HG03175 (cell line): ENCODE measurements at regions not wholly inside any gene's neighbourhood (a gene's known extent, or its start where the extent isn't known, plus 50 kb on each side); places are given as distances from the start of the nearest gene placed in this dataset.
"Not testable (repeated sequence)": the region's sequence is repeated elsewhere in the genome, so short reads cannot be mapped to it uniquely, and the experiment has no call there.

ENCODE experiments used
- ATAC-seq: cut with Tn5 transposase; IDR thresholded peaks from one replicate; pipeline ENCODE4 v1.9.1; 2021; ENCODE audit warnings: mild to moderate bottlenecking, moderate library complexity; ENCODE audit not compliant: unreplicated experiment

GRCh38 chrX:4181782-4182407 lies 468.4 kb upstream of the PRKX start:
- ATAC-seq = no peak

GRCh38 chrX:4179031-4179430 lies 465.6 kb upstream of the PRKX start:
- ATAC-seq = no peak

- no peak for ATAC-seq
These were observed 461.8 kb upstream of the PRKX start for GRCh38 chrX:4175221-4175620.

- ATAC-seq = no peak
These were observed 460.3 kb upstream of the PRKX start for GRCh38 chrX:4173743-4174142.

GRCh38 chrX:4151798-4152197 lies 438.3 kb upstream of the PRKX start:
- no peak for ATAC-seq

- ATAC-seq = no peak
These were observed 436.8 kb upstream of the PRKX start for GRCh38 chrX:4150259-4150658.

GRCh38 chrX:4129626-4130025 lies 416.2 kb upstream of the PRKX start:
- ATAC-seq = no peak

- ATAC-seq = no peak
These were observed 405.4 kb upstream of the PRKX start for GRCh38 chrX:4118666-4119530.

- ATAC-seq = no peak
These were observed 397.5 kb upstream of the PRKX start for GRCh38 chrX:4110964-4111363.

GRCh38 chrX:4094926-4095325 lies 381.5 kb upstream of the PRKX start:
- no peak for ATAC-seq

GRCh38 chrX:4091046-4091760 lies 377.8 kb upstream of the PRKX start:
- ATAC-seq = no peak

- ATAC-seq = no peak
These were observed 346.4 kb upstream of the PRKX start for GRCh38 chrX:4059893-4060292.

GRCh38 chrX:4043951-4044350 lies 330.5 kb upstream of the PRKX start:
- ATAC-seq = no peak

GRCh38 chrX:4035874-4036273 lies 322.4 kb upstream of the PRKX start:
- no peak for ATAC-seq

- no peak for ATAC-seq
These were observed 314.7 kb upstream of the PRKX start for GRCh38 chrX:4028151-4028550.

GRCh38 chrX:4005281-4005680 lies 291.8 kb upstream of the PRKX start:
- no peak for ATAC-seq

- no peak for ATAC-seq
These were observed 291.4 kb upstream of the PRKX start for GRCh38 chrX:4004822-4005221.

GRCh38 chrX:3994315-3994714 lies 280.9 kb upstream of the PRKX start:
- no peak for ATAC-seq

- no peak for ATAC-seq
These were observed 277.1 kb upstream of the PRKX start for GRCh38 chrX:3990569-3990968.

GRCh38 chrX:3972104-3972858 lies 258.8 kb upstream of the PRKX start:
- ATAC-seq = not testable (repeated sequence)

- no peak for ATAC-seq
These were observed 255.3 kb upstream of the PRKX start for GRCh38 chrX:3968749-3969148.
